Fibroblast of pulmonary artery (primary cell): ENCODE measurements at regions not wholly inside any gene's neighbourhood (a gene's known extent, or its start where the extent isn't known, plus 50 kb on each side); places are given as distances from the start of the nearest gene placed in this dataset.

Experiments used
- DNase-seq: peaks from one replicate; pipeline ENCODE4 v3.0.0-alpha.2; 2010; ENCODE audit warnings: low read depth
- H3K4me3 ChIP-seq: replicated peaks from 2 replicates; pipeline ENCODE4 v1.5.1; 2011; ENCODE audit warnings: low read depth, mild to moderate bottlenecking, control low read depth, low read length, moderate library complexity
- CTCF ChIP-seq: IDR thresholded peaks from 2 replicates; pipeline ENCODE4 v1.5.1; 2011; ENCODE audit warnings: mild to moderate bottlenecking, control low read depth, low read length, inconsistent platforms; ENCODE audit errors: missing control alignments

DNA sequence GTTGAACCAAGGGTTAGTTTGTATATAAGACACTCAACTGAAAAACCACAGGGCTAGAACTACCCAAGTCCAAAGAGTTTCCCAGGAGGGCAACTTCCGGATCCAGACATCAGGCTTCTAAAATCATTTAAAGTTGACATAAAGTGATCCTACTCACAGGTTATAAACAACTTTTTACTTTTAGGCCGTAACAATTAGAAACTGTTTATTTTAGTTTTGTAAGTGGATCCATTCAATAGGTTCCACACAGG is 454.6 kb downstream of the MEIS1 start:
- no peak for DNase-seq
- no peak for TF ChIP-seq CTCF
- H3K4me3 ChIP-seq: no peak overlapping the region

- peak; percentile 51 for DNase-seq
- TF ChIP-seq CTCF: no peak
- no peak overlapping the region for H3K4me3 ChIP-seq
Measured at GRCh38 chr2:66890166-66890742, 455.3 kb downstream of the MEIS1 start.

GRCh38 chr2:66895206-66895605 is 460.3 kb downstream of the MEIS1 start:
- no peak overlapping the region for H3K4me3 ChIP-seq
- no peak for TF ChIP-seq CTCF

DNA sequence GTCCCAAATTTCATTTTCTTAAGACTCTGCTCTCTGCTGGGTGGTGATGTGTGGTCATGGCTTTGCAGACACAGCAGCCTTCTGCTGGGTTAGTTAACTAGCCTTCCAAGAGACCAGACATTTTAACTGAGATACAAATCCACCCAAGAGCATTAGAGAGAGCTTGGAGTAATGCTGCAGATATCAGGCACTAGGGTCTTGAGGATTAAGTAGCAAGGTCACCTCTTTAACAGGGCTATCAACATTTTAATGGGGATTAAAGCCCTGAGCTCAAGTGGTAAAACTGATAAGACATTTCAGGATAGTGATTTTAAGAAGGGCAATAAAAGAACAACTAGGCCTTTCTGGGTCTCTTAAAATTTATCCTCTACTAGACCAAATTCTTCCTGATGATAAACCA is 461.2 kb downstream of the MEIS1 start:
- no peak overlapping the region for H3K4me3 ChIP-seq
- no peak for DNase-seq
- no peak for TF ChIP-seq CTCF

More at GRCh38 chr2:66895206-66895605, 460.3 kb downstream of the MEIS1 start:
- no peak for DNase-seq

- DNase-seq: peak; percentile 61
- no peak for TF ChIP-seq CTCF
- H3K4me3 ChIP-seq: no peak overlapping the region
Measured at GRCh38 chr2:66897181-66897580, 462.3 kb downstream of the MEIS1 start.

DNA sequence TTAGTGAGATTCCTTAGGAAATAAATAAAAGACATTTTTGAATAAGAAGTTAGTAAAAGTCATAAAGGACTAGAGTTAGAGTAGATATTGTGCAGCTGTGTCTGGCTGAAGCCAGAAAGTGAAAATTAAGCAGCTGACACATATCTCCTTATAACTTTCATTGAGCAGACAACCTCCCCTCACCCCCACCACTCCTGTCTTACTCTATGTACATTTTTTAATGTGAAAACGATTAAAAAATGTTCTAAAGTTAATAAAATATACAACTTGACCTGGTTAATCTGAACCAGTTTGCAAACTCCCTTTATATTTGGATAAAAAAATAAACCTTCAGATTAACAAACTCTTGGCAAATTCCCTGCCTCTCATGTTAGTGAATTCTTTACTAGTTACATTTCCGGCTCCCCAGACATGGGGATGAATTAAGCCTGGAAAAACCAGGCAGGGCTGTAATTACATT is 462.8 kb downstream of the MEIS1 start:
- no peak overlapping the region for H3K4me3 ChIP-seq
- TF ChIP-seq CTCF: no peak
- peak; percentile 30 for DNase-seq

GRCh38 chr2:66899109-66899508 is 464.2 kb downstream of the MEIS1 start:
- TF ChIP-seq CTCF: no peak

More at GRCh38 chr2:66899109-66899508, 464.2 kb downstream of the MEIS1 start:
- no peak overlapping the region for H3K4me3 ChIP-seq
- DNase-seq: no peak
